ENCODE measurements at regions not wholly inside any gene's neighbourhood (a gene's known extent, or its start where the extent isn't known, plus 50 kb on each side); places are given as distances from the start of the nearest gene placed in this dataset.

DNA sequence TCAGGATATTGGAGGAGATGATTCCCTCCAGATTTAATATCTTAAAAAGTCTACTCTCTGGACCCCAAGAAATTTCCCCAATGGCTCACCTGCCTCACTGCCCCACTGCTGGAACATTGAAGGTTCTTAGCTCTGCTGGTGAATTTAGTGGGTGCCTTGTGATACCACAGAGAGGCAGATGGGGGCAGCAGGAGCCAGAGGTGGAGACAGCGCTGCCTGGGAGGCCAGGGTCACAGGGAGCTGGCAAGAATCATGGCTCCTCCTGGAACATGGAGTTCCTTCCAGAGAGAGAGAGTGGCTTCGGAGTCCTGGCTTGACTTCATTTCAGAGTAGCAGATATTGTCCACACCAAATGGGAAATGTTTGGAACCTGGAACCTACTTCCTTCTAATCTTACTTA, 263.5 kb upstream of the CFAP20DC start:
- Histone ChIP-seq H3K9me3 (ENCODE audit: insufficient read depth, low read depth) (no peaks in the 10 kb centered on the region), H3K27me3 (ENCODE audit: insufficient read depth, low read depth) (no peaks in the 10 kb centered on the region), H2AFZ (no peak overlapping the region), H3K36me3 (ENCODE audit: low read depth) (no peaks in the 10 kb centered on the region), H4K20me1 (ENCODE audit: insufficient read depth) (no peaks in the 10 kb centered on the region), H3F3A (ENCODE audit: insufficient read depth, low read depth) (no peaks in the 10 kb centered on the region), H3K79me2 (ENCODE audit: low read depth) (no peaks in the 10 kb centered on the region), H3K4me2 (no peak overlapping the region), H3K4me3 (no peak overlapping the region), H3K9me2 (ENCODE audit: insufficient read depth) (no peaks in the 10 kb centered on the region), H3K27ac (no peak overlapping the region), H3K4me1 (replicated peaks; ENCODE audit: insufficient read depth) (no peaks in the 10 kb centered on the region)
- no peak for DNase-seq
- intact Hi-C loops (cut with micrococcal nuclease; ENCODE audit: unreplicated experiment), result no loop called here
- no TSS peak for BruUV-seq (replicated peaks)
- no peak for TF ChIP-seq EZH2 (IDR thresholded peaks at IDR 0.05; ENCODE audit: low read depth)
- TF ChIP-seq, protein P1, sequence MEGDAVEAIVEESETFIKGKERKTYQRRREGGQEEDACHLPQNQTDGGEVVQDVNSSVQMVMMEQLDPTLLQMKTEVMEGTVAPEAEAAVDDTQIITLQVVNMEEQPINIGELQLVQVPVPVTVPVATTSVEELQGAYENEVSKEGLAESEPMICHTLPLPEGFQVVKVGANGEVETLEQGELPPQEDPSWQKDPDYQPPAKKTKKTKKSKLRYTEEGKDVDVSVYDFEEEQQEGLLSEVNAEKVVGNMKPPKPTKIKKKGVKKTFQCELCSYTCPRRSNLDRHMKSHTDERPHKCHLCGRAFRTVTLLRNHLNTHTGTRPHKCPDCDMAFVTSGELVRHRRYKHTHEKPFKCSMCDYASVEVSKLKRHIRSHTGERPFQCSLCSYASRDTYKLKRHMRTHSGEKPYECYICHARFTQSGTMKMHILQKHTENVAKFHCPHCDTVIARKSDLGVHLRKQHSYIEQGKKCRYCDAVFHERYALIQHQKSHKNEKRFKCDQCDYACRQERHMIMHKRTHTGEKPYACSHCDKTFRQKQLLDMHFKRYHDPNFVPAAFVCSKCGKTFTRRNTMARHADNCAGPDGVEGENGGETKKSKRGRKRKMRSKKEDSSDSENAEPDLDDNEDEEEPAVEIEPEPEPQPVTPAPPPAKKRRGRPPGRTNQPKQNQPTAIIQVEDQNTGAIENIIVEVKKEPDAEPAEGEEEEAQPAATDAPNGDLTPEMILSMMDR (conservative IDR thresholded peaks at IDR 0.05), result peak; percentile 56
- CTCF ChIA-PET, result interaction anchor here (1.7 kb wide), 1 partner anchor 544 kb away, joined by 3 read pairs; no protein-coding TSS in a partner anchor
- POLR2A ChIA-PET (ENCODE audit: unreplicated experiment), result interaction anchor here (0.6 kb wide), 1 partner anchor 73 kb away, joined by 3 read pairs; no protein-coding TSS in a partner anchor

DNA sequence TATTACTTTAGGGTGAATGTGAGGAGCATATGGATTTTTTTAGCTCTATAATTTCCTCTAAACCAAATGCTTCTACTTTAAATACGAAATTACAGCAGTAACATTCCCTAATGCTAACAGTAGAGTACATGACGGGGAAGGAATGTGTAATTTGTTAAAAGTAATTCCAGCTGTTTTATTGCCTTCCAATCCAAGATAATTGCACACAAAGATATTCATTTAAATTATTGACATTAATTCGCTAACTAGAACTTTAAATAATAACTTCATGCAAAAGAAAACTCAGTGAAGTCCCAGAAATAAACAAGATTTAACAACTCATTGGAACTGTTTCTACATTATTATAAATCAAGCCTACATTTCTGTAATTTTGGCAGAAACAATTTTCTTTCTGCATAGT, 261.4 kb upstream of the CFAP20DC start:
- H3K79me2 ChIP-seq (ENCODE audit: low read depth), result no peaks in the 10 kb centered on the region
- H3K9me3 ChIP-seq (ENCODE audit: insufficient read depth, low read depth), result no peaks in the 10 kb centered on the region
- no peaks in the 10 kb centered on the region for H3K4me1 ChIP-seq (replicated peaks; ENCODE audit: insufficient read depth)
- POLR2A ChIA-PET (ENCODE audit: unreplicated experiment), result no interaction called here
- H3K4me3 ChIP-seq, result no peak overlapping the region
- no peak overlapping the region for H3K27ac ChIP-seq
- BruUV-seq (replicated peaks), result no TSS peak
- CTCF ChIA-PET, result no interaction called here
- intact Hi-C loops (cut with micrococcal nuclease; ENCODE audit: unreplicated experiment), result no loop called here
- TF ChIP-seq EZH2 (IDR thresholded peaks at IDR 0.05; ENCODE audit: low read depth), result no peak
- TF ChIP-seq, protein P1 (conservative IDR thresholded peaks at IDR 0.05), result no peak
- H3K9me2 ChIP-seq (ENCODE audit: insufficient read depth), result no peaks in the 10 kb centered on the region
- H3K36me3 ChIP-seq (ENCODE audit: low read depth), result no peaks in the 10 kb centered on the region
- DNase-seq, result no peak
- no peaks in the 10 kb centered on the region for H3F3A ChIP-seq (ENCODE audit: insufficient read depth, low read depth)
- no peaks in the 10 kb centered on the region for H4K20me1 ChIP-seq (ENCODE audit: insufficient read depth)
- no peak overlapping the region for H2AFZ ChIP-seq
- H3K27me3 ChIP-seq (ENCODE audit: insufficient read depth, low read depth), result no peaks in the 10 kb centered on the region
- no peak overlapping the region for H3K4me2 ChIP-seq

DNA sequence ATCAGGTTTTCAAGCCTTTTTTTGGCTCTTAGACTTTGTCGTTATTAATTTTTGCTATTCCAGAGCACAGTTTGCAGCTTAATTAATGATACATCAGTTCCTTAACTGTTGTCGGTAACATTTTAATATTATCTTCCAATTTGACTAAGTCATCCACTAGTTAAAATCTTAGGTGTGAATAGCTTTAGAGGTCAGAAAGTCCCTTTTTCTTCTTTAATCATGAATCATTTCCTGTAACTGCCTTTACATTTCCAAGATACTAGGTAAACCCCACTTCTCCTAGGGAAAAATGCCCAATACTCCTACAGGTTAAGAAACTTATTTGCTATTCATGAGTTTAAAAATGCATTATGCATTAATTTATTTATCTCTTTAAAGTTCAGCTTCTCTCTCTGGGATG, 260.9 kb upstream of the CFAP20DC start:
- Histone ChIP-seq H3K27me3 (ENCODE audit: insufficient read depth, low read depth) (no peaks in the 10 kb centered on the region), H3K9me2 (ENCODE audit: insufficient read depth) (no peaks in the 10 kb centered on the region), H3K36me3 (ENCODE audit: low read depth) (no peaks in the 10 kb centered on the region), H3K79me2 (ENCODE audit: low read depth) (no peaks in the 10 kb centered on the region), H2AFZ (no peak overlapping the region), H3K4me2 (no peak overlapping the region), H4K20me1 (ENCODE audit: insufficient read depth) (no peaks in the 10 kb centered on the region), H3F3A (ENCODE audit: insufficient read depth, low read depth) (no peaks in the 10 kb centered on the region), H3K27ac (no peak overlapping the region), H3K9me3 (ENCODE audit: insufficient read depth, low read depth) (no peaks in the 10 kb centered on the region), H3K4me1 (replicated peaks; ENCODE audit: insufficient read depth) (no peaks in the 10 kb centered on the region), H3K4me3 (no peak overlapping the region)
- ChIA-PET CTCF (no interaction called here), POLR2A (ENCODE audit: unreplicated experiment) (no interaction called here)
- intact Hi-C loops (cut with micrococcal nuclease; ENCODE audit: unreplicated experiment), result no loop called here
- TF ChIP-seq, protein P1 (conservative IDR thresholded peaks at IDR 0.05), result no peak
- no peak for TF ChIP-seq EZH2 (IDR thresholded peaks at IDR 0.05; ENCODE audit: low read depth)
- no TSS peak for BruUV-seq (replicated peaks)
- DNase-seq, result no peak

Measured in PC-9 (cell line).